ENCODE measurements at regions not wholly inside any gene's neighbourhood (a gene's known extent, or its start where the extent isn't known, plus 50 kb on each side); places are given as distances from the start of the nearest gene placed in this dataset.
A peak's percentile ranks its signal among the peaks of the same experiment; 100 is the strongest.

DNA sequence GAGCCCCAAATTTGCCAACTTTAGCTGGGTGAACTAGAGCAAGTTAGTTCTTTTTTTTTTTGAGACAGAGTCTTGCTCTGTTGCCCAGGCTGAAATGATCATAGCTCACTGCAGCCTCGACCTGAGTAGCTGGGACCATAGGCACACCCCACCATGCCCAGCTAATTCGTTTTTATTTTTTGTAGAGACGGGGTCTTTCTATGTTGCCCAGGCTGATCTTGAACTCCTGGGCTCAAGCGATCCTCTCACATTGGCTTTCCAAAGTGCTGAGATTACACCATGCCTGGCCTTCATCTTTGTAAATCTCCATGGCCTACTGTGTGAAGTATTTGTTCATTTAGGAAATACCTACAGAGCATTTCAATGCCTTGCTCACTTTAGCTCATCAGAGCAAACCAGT is 105.6 kb upstream of the SLC44A3 start:
- no peak overlapping the region for H3K9ac ChIP-seq (ENCODE audit: low read length in 3 of 3)
- FAIRE-seq (no peak), DNase-seq (no peak)
- TF ChIP-seq, protein P1, sequence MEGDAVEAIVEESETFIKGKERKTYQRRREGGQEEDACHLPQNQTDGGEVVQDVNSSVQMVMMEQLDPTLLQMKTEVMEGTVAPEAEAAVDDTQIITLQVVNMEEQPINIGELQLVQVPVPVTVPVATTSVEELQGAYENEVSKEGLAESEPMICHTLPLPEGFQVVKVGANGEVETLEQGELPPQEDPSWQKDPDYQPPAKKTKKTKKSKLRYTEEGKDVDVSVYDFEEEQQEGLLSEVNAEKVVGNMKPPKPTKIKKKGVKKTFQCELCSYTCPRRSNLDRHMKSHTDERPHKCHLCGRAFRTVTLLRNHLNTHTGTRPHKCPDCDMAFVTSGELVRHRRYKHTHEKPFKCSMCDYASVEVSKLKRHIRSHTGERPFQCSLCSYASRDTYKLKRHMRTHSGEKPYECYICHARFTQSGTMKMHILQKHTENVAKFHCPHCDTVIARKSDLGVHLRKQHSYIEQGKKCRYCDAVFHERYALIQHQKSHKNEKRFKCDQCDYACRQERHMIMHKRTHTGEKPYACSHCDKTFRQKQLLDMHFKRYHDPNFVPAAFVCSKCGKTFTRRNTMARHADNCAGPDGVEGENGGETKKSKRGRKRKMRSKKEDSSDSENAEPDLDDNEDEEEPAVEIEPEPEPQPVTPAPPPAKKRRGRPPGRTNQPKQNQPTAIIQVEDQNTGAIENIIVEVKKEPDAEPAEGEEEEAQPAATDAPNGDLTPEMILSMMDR (IDR thresholded peaks at IDR 0.05; ENCODE audit: borderline replicate concordance, extremely low read depth, insufficient read depth), result no peak
- H3K4me1 ChIP-seq (ENCODE audit: control insufficient read depth in 2 of 3, insufficient read depth in 2 of 3, low read depth in 1 of 3, low read length in 3 of 3), result no peaks in the 10 kb centered on the region
- no peak overlapping the region for H3K27ac ChIP-seq (ENCODE audit: low read depth in 2 of 2, low read length in 2 of 2)
- no peak overlapping the region for H3K4me3 ChIP-seq (ENCODE audit: low read length in 3 of 3)
- H3K9me3 ChIP-seq (ENCODE audit: control insufficient read depth in 2 of 3, insufficient read depth in 1 of 3, low read length in 3 of 3), result no peaks in the 10 kb centered on the region
- H3K36me3 ChIP-seq (ENCODE audit: control insufficient read depth in 2 of 3, insufficient read depth in 3 of 3, low read length in 3 of 3), result no peaks in the 10 kb centered on the region
- no peaks in the 10 kb centered on the region for H3K27me3 ChIP-seq (ENCODE audit: control insufficient read depth, insufficient read depth, low read length)
- intact Hi-C loops (cut with DNase I), result no loop called here

DNA sequence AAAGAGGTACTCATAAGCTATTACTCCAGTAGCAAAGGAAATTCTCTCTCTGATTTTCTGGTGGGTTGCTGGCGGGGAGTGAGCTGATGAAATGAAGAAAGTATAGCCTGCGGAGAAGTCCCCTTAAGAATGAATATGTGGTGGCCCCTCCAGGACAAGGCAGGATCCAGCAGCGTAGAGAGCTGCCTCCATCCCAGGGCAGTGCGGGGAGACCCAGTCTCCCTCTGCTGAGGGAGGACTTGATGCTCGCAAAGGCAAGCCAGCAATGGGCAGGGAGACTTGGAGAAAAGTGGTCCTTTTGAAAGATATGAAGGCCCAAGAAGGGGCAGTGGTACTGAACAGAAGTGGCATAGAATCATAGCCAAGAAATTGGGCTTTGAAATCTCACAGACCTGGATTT is 106.0 kb upstream of the SLC44A3 start:
- no peak for DNase-seq
- Histone ChIP-seq H3K4me3 (ENCODE audit: low read length in 3 of 3) (no peak overlapping the region), H3K4me1 (ENCODE audit: control insufficient read depth in 2 of 3, insufficient read depth in 2 of 3, low read depth in 1 of 3, low read length in 3 of 3) (no peaks in the 10 kb centered on the region), H3K9ac (ENCODE audit: low read length in 3 of 3) (no peak overlapping the region), H3K27me3 (ENCODE audit: control insufficient read depth, insufficient read depth, low read length) (no peaks in the 10 kb centered on the region), H3K27ac (ENCODE audit: low read depth in 2 of 2, low read length in 2 of 2) (no peak overlapping the region), H3K36me3 (ENCODE audit: control insufficient read depth in 2 of 3, insufficient read depth in 3 of 3, low read length in 3 of 3) (no peaks in the 10 kb centered on the region), H3K9me3 (ENCODE audit: control insufficient read depth in 2 of 3, insufficient read depth in 1 of 3, low read length in 3 of 3) (no peaks in the 10 kb centered on the region)
- TF ChIP-seq, protein P1 (IDR thresholded peaks at IDR 0.05; ENCODE audit: borderline replicate concordance, extremely low read depth, insufficient read depth), result no peak
- no peak for FAIRE-seq
- intact Hi-C loops (cut with DNase I), result no loop called here

DNA sequence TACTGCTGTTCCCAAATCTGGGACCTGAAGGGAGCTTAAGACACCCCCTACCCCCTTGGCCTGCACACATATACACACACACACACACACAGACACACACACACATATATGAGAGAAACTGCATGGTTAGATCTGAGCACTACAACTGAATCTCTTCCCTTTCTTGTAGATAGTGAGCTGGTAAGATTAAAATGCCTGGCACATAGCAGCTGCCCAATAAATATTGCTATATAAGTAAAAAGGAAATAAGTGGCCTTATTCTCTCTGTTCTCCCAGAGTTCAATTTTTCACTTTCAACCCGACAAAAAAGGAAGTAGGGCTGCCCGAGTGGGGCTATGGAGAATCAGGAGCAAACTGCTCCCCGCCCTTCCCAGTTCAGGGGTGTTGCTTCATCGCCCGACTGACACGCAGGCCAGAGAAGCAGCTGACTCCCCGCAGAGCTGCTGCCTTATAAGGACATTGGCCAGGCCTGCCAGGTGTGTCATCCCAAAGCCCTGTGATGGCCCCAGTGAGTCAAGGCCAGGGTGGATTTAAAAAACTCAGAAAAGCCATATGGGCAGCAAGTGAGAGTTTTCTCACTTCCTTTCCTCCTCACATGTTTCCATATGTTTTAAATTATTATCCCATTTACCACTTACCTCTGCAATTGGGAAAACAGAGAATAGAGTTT is 106.5 kb upstream of the SLC44A3 start:
- Histone ChIP-seq H3K9me3 (ENCODE audit: control insufficient read depth in 2 of 3, insufficient read depth in 1 of 3, low read length in 3 of 3) (no peaks in the 10 kb centered on the region), H3K4me3 (ENCODE audit: low read length in 3 of 3) (no peak overlapping the region), H3K4me1 (ENCODE audit: control insufficient read depth in 2 of 3, insufficient read depth in 2 of 3, low read depth in 1 of 3, low read length in 3 of 3) (no peaks in the 10 kb centered on the region), H3K27me3 (ENCODE audit: control insufficient read depth, insufficient read depth, low read length) (no peaks in the 10 kb centered on the region), H3K36me3 (ENCODE audit: control insufficient read depth in 2 of 3, insufficient read depth in 3 of 3, low read length in 3 of 3) (no peaks in the 10 kb centered on the region), H3K27ac (ENCODE audit: low read depth in 2 of 2, low read length in 2 of 2) (no peak overlapping the region), H3K9ac (ENCODE audit: low read length in 3 of 3) (no peak overlapping the region)
- FAIRE-seq (no peak), DNase-seq (peak in 1 of 5 donors; percentile 84)
- intact Hi-C loops (cut with DNase I), result no loop called here
- TF ChIP-seq, protein P1 (IDR thresholded peaks at IDR 0.05; ENCODE audit: borderline replicate concordance, extremely low read depth, insufficient read depth), result no peak

Data from kidney (tissue), 13 donors.